OCI-LY3 (cell line): ENCODE measurements at regions not wholly inside any gene's neighbourhood (a gene's known extent, or its start where the extent isn't known, plus 50 kb on each side); places are given as distances from the start of the nearest gene placed in this dataset.

ENCODE experiments used
- CTCF ChIP-seq: fragments of 200-600, 300-600 bp; sonication (generic); IDR thresholded peaks from 2 replicates; pipeline ENCODE4 v1.5.1; 2014; ENCODE audit warnings: antibody characterized with exemption, low read length, low read depth
- EZH2phosphoT487 ChIP-seq: fragments of 200-600 bp; shearing (Covaris generic); IDR thresholded peaks from 2 replicates; pipeline ENCODE4 v1.6.1; 2018; ENCODE audit warnings: antibody characterized with exemption, mixed run types, low read depth

GRCh38 chr12:87728931-87729593 lies 300.1 kb downstream of the C12orf50 start:
- TF ChIP-seq CTCF (no peak), EZH2phosphoT487 (no peak)
